Osteocyte (in vitro differentiated cells): ENCODE measurements at regions not wholly inside any gene's neighbourhood (a gene's known extent, or its start where the extent isn't known, plus 50 kb on each side); places are given as distances from the start of the nearest gene placed in this dataset.

Experiments
- DNase-seq: peaks from one replicate; pipeline ENCODE4 v3.0.0; 2021; ENCODE audit warnings: mixed read lengths; ENCODE audit not compliant: unreplicated experiment; ENCODE audit errors: extremely low spot score
- H3K27ac Mint-ChIP-seq: one replicate; pipeline ENCODE4 v1.8.0; 2021; ENCODE audit warnings: mild to moderate bottlenecking, mixed read lengths; ENCODE audit not compliant: unreplicated experiment
- H3K27me3 Mint-ChIP-seq: one replicate; pipeline ENCODE4 v1.8.0; 2021; ENCODE audit warnings: mixed read lengths; ENCODE audit not compliant: unreplicated experiment
- H3K36me3 Mint-ChIP-seq: one replicate; pipeline ENCODE4 v1.8.0; 2021; ENCODE audit warnings: mixed read lengths; ENCODE audit not compliant: unreplicated experiment
- H3K4me1 Mint-ChIP-seq: one replicate; pipeline ENCODE4 v1.8.0; 2021; ENCODE audit warnings: mixed read lengths; ENCODE audit not compliant: unreplicated experiment
- H3K4me3 Mint-ChIP-seq: one replicate; pipeline ENCODE4 v1.8.0; 2021; ENCODE audit warnings: mild to moderate bottlenecking, moderate library complexity, mixed read lengths; ENCODE audit not compliant: unreplicated experiment
- H3K9me3 Mint-ChIP-seq: one replicate; pipeline ENCODE4 v1.8.0; 2021; ENCODE audit warnings: mixed read lengths; ENCODE audit not compliant: unreplicated experiment
- CTCF ChIP-seq: fragments of 200-600 bp; sonication (generic); IDR thresholded peaks from 2 replicates; pipeline ENCODE4 v1.5.0; 2021; ENCODE audit warnings: antibody characterized with exemption, mild to moderate bottlenecking, moderate library complexity

DNA sequence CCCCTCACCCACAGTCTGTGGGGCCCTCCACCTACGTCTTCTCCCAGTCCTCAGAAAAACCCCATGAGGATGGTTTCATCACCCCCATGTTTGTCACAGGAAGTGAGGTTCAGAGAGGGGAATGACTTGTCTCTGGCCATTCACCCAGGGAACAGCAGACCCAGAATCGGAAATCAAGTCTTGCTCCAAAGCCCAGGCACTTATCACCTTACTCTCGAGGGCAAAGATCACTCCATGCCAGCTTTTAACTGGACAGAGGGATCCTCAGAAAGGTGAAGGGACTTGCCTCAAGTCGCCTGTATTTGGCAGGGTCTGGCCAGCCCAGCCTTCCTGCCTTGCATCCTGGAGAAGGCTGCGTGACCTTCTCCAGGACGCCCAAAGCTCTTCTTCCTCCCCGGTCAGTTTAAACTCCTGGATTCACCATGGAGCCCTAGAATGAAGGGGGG, 57.9 kb upstream of the SSBP3 start:
- Mint-ChIP-seq H3K4me1 (peaks cover 9% of the 10 kb centered on the region), H3K27ac (no peak overlapping the region), H3K9me3 (no peaks in the 10 kb centered on the region), H3K4me3 (no peak overlapping the region), H3K27me3 (peaks cover 10% of the 10 kb centered on the region), H3K36me3 (no peaks in the 10 kb centered on the region)
- no peak for DNase-seq
- TF ChIP-seq CTCF: no peak

GRCh38 chr1:54463259-54464030, 57.3 kb upstream of the SSBP3 start:
- H3K4me3 Mint-ChIP-seq: no peak overlapping the region
- no peak overlapping the region for H3K27ac Mint-ChIP-seq
- H3K9me3 Mint-ChIP-seq: no peaks in the 10 kb centered on the region
- peaks cover 9% of the 10 kb centered on the region for H3K4me1 Mint-ChIP-seq
- TF ChIP-seq CTCF: no peak
- H3K36me3 Mint-ChIP-seq: no peaks in the 10 kb centered on the region
- DNase-seq: no peak
- H3K27me3 Mint-ChIP-seq: peaks cover 7% of the 10 kb centered on the region

- no peak for DNase-seq
- Mint-ChIP-seq H3K27ac (no peak overlapping the region), H3K4me1 (peaks cover 9% of the 10 kb centered on the region), H3K36me3 (no peaks in the 10 kb centered on the region), H3K27me3 (peaks cover 7% of the 10 kb centered on the region), H3K4me3 (no peak overlapping the region), H3K9me3 (no peaks in the 10 kb centered on the region)
- TF ChIP-seq CTCF: no peak
Measured at GRCh38 chr1:54462597-54463258, 56.5 kb upstream of the SSBP3 start.

- H3K4me1 Mint-ChIP-seq: peaks cover 9% of the 10 kb centered on the region
- TF ChIP-seq CTCF: no peak
- no peak overlapping the region for H3K4me3 Mint-ChIP-seq
- no peaks in the 10 kb centered on the region for H3K9me3 Mint-ChIP-seq
- H3K27ac Mint-ChIP-seq: no peak overlapping the region
- H3K36me3 Mint-ChIP-seq: no peaks in the 10 kb centered on the region
- DNase-seq: no peak
- peaks cover 2% of the 10 kb centered on the region for H3K27me3 Mint-ChIP-seq
Measured at GRCh38 chr1:54461731-54462596, 55.8 kb upstream of the SSBP3 start.
